SK-N-SH (cell line): ENCODE measurements at regions not wholly inside any gene's neighbourhood (a gene's known extent, or its start where the extent isn't known, plus 50 kb on each side); places are given as distances from the start of the nearest gene placed in this dataset.
A peak's percentile ranks its signal among the peaks of the same experiment; 100 is the strongest.

Experiments used
- EP300 ChIP-seq, 2 experiments: IDR thresholded peaks; 2 replicates each; pipeline versions ENCODE4 v1.4.0 to v1.6.1; 2012; ENCODE audit warnings: borderline replicate concordance in 1 of 2, low read depth in 1 of 2, low read length in 1 of 2
- IRF3 ChIP-seq: fragments of 150-350 bp; IDR thresholded peaks from 2 replicates; pipeline ENCODE4 v1.6.1; 2016; ENCODE audit warnings: mild to moderate bottlenecking, low read depth, low read length
- MAX ChIP-seq: IDR thresholded peaks from 2 replicates; pipeline ENCODE4 v1.4.0; 2012; ENCODE audit warnings: low read depth
- MXI1 ChIP-seq: IDR thresholded peaks from 2 replicates; pipeline ENCODE4 v1.6.1; 2012; ENCODE audit warnings: mild to moderate bottlenecking, low read depth, low read length, improper control_type of control experiment
- NFIC ChIP-seq: IDR thresholded peaks from 2 replicates; pipeline ENCODE4 v1.4.0; 2012; ENCODE audit warnings: borderline replicate concordance
- POLR2AphosphoS5 ChIP-seq: IDR thresholded peaks from 2 replicates; pipeline ENCODE4 v1.6.1; 2012; ENCODE audit warnings: low read depth, low read length
- RCOR1 ChIP-seq: fragments of 150-350 bp; IDR thresholded peaks from 2 replicates; pipeline ENCODE4 v1.6.1; 2017; ENCODE audit warnings: antibody characterized with exemption, low read length
- RXRA ChIP-seq: IDR thresholded peaks from 2 replicates; pipeline ENCODE4 v1.4.0; 2012; ENCODE audit warnings: low read depth, mild to moderate bottlenecking, borderline replicate concordance
- SIN3A ChIP-seq: IDR thresholded peaks from 2 replicates; pipeline ENCODE4 v1.6.1; 2012; ENCODE audit warnings: low read depth, mild to moderate bottlenecking, low read length, moderate library complexity, borderline replicate concordance
- SMC3 ChIP-seq: IDR thresholded peaks from 2 replicates; pipeline ENCODE4 v1.6.1; 2012; ENCODE audit warnings: low read depth, low read length, improper control_type of control experiment
- TAF1 ChIP-seq: IDR thresholded peaks from 2 replicates; pipeline ENCODE4 v1.6.1; 2012; ENCODE audit warnings: low read depth, mild to moderate bottlenecking, low read length, moderate library complexity, borderline replicate concordance
- USF1 ChIP-seq: IDR thresholded peaks from 2 replicates; pipeline ENCODE4 v1.4.0; 2012; ENCODE audit warnings: low read depth, borderline replicate concordance
- TF ChIP-seq, protein P1 (sequence below): IDR thresholded peaks from 2 replicates; pipeline ENCODE4 v1.6.1; 2012; ENCODE audit warnings: mild to moderate bottlenecking, low read depth, low read length, moderate library complexity
- TF ChIP-seq, protein P2 (sequence below): IDR thresholded peaks from 2 replicates; pipeline ENCODE4; 2012

GRCh38 chrX:45771114-45771513 lies 570.4 kb upstream of the DIPK2B start (continued):
- TF ChIP-seq, protein P1, sequence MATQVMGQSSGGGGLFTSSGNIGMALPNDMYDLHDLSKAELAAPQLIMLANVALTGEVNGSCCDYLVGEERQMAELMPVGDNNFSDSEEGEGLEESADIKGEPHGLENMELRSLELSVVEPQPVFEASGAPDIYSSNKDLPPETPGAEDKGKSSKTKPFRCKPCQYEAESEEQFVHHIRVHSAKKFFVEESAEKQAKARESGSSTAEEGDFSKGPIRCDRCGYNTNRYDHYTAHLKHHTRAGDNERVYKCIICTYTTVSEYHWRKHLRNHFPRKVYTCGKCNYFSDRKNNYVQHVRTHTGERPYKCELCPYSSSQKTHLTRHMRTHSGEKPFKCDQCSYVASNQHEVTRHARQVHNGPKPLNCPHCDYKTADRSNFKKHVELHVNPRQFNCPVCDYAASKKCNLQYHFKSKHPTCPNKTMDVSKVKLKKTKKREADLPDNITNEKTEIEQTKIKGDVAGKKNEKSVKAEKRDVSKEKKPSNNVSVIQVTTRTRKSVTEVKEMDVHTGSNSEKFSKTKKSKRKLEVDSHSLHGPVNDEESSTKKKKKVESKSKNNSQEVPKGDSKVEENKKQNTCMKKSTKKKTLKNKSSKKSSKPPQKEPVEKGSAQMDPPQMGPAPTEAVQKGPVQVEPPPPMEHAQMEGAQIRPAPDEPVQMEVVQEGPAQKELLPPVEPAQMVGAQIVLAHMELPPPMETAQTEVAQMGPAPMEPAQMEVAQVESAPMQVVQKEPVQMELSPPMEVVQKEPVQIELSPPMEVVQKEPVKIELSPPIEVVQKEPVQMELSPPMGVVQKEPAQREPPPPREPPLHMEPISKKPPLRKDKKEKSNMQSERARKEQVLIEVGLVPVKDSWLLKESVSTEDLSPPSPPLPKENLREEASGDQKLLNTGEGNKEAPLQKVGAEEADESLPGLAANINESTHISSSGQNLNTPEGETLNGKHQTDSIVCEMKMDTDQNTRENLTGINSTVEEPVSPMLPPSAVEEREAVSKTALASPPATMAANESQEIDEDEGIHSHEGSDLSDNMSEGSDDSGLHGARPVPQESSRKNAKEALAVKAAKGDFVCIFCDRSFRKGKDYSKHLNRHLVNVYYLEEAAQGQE = peak; percentile 79
- TF ChIP-seq USF1 = no peak
- TF ChIP-seq MXI1 = no peak
- 0 out of 2 replicates have a peak, but pooled peaks have one; percentile 9 for TF ChIP-seq SMC3
- TF ChIP-seq POLR2AphosphoS5 = peak; percentile 99
- peak; percentile 98 for TF ChIP-seq SIN3A
- TF ChIP-seq MAX = peak; percentile 93
- TF ChIP-seq RCOR1 = no peak
- TF ChIP-seq, protein P2, sequence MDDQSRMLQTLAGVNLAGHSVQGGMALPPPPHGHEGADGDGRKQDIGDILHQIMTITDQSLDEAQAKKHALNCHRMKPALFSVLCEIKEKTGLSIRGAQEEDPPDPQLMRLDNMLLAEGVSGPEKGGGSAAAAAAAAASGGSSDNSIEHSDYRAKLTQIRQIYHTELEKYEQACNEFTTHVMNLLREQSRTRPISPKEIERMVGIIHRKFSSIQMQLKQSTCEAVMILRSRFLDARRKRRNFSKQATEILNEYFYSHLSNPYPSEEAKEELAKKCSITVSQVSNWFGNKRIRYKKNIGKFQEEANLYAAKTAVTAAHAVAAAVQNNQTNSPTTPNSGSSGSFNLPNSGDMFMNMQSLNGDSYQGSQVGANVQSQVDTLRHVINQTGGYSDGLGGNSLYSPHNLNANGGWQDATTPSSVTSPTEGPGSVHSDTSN = peak; percentile 96
- TF ChIP-seq NFIC = peak; percentile 62; the same call in 1 of the 2 replicates
- peak; percentile 85; the same call in 1 of the 2 replicates for TF ChIP-seq RXRA
- TF ChIP-seq TAF1 = peak; percentile 96
- TF ChIP-seq EP300 (IDR thresholded peaks at IDR 0.05; ENCODE audit: borderline replicate concordance in 1 of 2, low read depth in 1 of 2, low read length in 1 of 2) = peak; percentile 21 to 84; a peak in 2 of 4 replicates
- TF ChIP-seq IRF3 = no peak
